ENCODE measurements at regions not wholly inside any gene's neighbourhood (a gene's known extent, or its start where the extent isn't known, plus 50 kb on each side); places are given as distances from the start of the nearest gene placed in this dataset.
"Not testable (repeated sequence)": the region's sequence is repeated elsewhere in the genome, so short reads cannot be mapped to it uniquely, and the experiment has no call there.

DNA sequence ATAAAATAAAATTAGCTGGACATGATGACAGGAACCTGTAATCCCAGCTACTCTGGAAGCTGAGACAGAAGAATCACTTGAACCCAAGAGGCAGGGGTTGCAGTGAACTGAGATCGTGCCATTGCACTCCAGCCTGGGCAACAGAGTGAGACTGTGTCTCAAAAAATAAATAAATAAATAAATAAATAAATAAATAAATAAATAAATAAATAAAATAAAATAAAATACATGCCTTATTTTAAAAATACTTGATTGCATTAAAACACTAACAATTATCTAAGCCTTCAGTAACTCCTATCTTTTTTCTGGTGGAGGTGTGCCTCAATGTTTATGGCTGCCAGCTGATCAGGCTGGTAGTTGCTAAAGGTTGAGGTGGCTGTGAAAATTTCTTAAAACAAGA, 1329.6 kb upstream of the CITED2 start:
- DNase-seq, result not testable (repeated sequence)

DNA sequence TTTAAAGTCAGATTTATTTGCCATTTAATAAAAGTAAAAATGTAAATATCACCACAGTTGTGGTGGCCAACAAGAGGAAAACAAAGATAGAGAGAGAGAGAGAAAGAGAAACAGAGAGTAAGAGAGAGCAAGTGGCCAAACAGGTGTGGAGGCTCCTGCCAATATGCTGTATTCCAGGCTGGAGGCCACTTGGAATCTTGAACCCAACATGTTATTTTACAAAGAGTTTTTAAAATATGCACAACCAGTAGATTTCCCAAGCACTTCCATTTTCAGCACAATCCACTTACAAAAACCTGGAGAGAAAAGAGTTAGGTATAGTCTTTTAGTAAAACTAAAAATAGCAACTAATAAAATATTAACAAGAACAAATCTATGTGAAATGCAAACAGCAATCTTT, 1323.1 kb upstream of the CITED2 start:
- DNase-seq, result no peak

DNA sequence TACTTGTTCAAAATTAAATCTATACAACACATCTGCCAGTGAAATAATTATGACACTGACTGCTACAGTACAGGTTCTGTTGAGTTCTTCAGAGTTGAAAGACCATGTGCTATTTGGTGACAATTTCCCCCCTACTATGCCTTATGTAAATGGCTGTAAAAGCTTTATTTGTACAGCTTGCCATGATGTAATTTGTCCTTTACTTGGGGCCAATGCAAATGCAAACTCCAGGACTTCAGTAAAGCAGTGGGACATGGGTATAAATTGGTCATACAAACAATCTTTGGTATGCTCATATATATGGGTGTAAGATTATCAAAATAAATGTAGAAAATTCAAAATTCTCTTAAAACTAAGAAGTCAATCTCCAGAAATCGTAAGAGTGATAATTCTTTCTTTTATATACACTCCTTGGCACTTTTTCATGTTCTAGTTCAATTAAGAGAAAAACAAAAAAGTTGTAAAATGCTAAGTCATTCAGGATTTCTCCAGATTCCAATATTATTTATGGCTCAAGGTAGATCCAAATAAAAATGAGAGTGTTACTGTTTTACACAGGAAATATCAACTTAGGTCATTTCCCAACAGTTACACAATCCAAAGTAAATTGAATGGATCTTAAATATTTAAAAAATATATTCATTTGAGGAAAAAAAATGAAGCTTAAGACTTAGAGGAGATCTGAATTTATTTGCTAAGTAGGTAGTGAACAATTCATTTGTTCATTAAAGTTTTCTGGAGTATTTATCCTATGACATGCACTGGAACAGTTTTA, 1310.5 kb upstream of the CITED2 start:
- DNase-seq, result no peak

DNA sequence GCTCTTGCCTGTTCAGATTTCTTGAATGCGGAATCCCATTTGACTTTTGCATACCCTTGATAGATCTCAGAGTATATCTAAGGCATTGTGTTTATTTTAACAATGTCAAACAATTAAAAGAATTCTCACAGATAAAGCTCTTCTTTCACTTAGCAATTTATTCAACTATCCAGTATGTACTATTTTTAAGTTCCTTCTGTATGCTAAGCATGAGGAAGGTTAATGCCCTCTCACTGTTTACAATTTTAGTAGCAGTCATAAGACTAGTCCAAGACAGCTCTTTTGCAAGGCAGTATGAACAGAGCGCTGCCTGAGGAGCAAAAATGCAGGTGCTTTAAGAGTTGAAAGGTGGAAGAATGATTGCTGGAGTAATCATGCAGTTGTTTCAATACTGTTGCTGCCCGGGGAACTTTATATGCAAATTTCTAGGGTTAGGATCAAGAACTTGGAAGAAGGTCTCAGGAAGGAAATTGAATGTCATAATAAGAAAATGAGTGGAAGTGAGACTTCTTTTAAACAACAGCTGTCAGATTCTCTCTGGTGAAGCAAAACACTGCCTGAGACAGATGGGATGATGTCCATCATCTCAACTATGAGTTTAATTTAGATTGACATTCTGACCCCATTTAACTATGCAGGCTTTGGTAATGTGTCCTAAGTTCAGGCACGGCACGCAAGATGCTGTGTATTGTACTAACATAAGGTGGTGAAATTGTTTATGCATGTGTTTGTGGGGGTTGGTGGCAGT, 1303.5 kb upstream of the CITED2 start:
- DNase-seq, result no peak

DNA sequence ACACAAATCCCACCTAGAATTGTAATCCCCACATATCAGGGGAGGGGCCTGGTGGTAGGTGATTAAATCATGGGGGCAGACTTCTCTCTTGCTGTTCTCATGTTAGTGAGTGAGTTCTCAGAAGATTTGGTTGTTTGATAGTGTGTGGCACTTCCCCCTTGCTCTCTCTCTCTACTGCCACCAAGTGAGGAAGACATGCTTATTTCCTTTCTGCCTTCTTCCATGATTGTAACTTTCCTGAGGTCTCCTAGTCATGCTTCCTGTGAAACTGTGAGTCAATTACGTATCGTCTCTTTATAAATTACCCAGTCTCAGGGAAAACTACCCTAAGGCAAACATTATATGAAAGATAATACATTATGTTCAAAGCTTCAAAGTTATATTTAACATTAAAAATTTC, 1297.5 kb upstream of the CITED2 start:
- DNase-seq, result no peak

DNA sequence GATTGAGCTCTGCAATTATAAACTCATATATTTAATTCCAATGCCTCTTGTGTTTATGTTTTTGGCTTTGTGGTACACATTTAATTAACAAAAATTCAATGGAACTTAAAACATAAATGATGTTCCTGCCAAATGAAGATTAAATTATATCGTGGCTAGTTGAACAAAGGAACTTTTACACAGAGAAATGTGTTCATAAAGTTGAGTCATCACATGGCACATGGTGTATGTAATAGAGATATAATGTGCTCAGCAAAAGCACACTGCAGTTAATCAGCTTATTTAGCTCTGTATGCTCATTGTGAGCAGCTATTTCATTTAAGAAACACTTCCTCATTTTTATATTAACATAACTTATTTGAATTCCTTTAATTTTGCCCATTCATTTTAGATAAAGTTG, 1295.6 kb upstream of the CITED2 start:
- DNase-seq, result no peak

DNA sequence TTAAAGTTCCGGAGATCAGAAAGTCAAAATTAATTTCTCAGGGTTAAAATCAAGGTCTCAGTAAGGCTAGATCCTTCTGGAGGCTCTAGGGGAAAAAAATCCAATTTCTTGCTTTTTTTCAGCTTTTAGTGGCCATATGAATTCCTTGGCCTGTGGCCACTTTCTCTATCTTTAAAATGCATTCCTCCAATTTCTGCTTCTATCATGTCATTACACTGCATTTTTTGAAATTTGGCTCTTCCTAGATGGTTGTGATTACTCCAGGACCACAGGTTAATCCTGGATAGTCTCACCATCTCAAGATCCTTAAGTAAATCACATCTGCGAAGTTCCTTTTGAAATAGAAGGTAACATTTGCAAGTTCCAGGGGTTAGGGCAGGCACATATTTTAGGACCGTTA, 1294.9 kb upstream of the CITED2 start:
- no peak for DNase-seq

DNA sequence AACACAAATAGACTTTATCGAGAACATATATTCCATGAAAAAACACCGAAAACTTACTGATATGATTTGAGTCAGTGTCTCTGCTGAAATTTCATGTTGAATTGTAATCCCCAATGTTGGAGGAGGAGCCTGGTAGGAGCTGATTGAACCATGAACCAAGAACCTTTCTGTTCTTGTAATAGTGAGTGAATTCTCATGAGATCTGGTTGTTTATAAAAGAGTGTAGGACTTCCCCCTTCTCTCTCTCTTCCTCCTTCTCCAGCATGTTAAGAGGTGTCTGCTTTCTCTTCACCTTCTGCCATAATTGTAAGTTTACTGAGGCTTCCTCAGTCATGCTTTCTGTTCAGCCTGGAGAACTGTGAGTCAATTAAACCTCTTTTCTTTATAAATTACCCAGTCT, 1289.3 kb upstream of the CITED2 start:
- no peak for DNase-seq

DNA sequence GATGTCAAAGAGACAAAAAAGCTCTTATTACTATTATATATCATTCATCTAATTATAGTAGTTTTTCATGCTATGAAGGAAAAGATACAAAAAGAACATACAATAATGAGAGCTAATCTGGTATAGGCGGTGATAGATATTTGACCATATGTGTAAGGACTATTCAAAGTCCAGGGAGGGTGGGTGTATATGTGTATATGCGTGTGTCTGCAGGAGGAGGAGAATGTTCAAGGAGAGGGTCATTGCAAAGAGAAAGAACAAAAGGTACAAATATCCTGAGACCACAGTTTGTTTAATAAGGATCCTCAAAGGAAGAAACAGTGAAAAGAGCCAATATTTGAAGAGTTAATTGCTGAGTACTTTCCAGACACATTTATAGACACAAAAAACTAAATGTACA, 1288.6 kb upstream of the CITED2 start:
- no peak for DNase-seq

DNA sequence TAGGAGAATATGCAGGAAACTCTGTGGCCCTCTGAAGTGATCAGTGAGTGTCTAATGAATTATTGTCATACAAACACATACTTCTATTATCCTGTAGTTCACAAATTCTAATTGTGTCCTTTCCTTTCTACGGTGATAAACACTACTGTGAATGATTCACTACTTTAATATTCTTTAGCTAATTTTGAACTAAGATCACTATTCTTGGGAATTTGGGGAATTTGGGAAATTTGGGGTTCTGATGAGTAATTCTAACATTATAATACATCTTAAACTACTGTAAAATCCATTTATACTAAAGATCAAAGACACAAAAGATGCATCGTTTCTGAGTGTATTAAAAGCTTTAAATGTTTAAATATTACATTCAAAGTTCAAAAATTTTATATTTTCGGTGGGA, 1287.2 kb upstream of the CITED2 start:
- DNase-seq, result no peak

DNA sequence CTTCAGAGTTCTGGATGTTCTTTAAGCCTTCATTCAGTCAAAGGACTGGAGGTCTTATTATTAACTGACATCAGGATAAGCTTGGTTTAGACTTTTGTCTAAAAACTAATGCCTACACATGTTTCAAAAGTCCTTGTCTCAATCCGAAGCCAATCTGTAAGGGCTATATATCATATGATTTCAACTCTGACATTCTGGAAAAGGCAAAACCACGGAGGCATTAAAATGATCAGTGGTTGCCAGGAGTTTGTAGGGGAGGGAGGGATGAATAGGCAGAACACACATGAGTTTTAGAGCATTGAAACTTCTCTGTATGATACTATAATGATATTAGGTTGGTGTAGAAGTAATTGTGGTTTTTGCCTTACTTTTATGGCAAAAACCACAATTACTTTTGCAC, 1285.8 kb upstream of the CITED2 start:
- DNase-seq, result no peak

DNA sequence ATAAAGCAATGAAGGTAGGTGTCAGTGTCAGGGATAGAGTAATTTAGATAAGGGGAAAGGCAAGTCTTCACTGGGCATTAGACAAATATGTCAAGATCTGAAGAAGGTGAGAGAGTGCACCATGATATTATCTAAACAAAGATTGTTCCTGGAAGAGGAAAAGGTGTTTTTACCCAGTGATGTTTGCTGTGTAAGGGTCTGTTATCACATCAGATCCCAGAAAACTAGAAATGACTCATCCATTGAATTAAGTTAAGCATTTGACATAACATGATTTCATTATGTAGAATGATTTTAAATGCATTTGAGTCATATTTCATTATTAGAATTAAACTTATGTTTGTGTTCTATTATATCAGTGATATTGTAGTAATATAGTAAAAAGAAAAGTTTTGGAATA, 1279.5 kb upstream of the CITED2 start:
- no peak for DNase-seq

DNA sequence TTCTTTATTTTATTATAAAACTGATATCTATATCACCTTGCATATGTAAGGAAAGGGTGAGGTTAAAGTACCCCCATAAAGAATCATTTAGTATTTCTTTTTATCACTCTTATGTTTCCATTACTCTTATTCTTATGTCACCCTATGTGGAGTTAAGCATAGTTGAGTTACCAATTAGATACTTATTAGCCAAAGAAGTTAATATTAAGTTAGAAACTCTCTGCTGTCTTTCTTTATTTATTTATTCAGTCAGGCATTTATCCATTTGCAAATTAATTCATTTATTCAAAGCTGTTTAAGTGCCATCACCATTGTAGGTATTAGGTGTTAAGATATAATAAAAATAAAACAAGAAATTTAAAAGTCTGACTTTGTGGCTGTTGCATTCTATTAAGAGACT, 1279.1 kb upstream of the CITED2 start:
- DNase-seq, result no peak

DNA sequence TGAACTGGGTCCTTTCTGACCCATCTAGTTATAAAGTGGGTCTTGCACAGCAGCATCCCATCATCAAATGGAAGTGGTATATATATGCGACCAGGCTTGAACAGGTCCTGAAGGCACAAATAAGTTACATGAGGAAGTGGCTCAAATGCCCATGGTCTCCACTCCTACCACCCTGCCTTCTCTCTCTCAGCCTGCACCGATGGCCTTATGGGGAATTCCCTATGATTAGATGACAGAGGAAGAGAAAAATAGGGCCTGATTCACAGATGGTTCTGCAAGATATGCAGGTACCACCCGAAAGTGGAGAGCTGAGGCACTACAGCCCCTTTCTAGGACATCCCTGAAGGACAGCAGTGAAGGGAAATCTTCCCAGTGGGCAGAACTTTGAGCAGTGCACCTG, 1275.1 kb upstream of the CITED2 start:
- not testable (repeated sequence) for DNase-seq

DNA sequence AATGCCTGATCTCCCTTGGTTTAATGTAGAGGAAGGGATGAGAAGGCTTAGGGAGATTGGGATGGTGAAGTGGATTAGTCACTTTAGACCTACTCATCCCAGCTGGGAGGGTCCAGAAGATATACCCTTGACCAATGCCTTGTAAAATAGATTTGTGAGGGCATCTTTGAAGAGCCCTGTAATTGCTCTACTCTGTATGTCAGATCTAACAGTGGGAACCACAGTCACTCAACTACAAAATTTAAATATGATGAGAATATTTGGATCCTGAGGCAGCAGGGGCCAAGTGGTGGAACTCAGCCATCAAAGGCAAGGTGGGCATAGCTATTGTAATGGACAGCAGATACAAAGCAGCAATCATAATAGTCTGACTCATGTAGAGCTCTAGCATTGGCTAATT, 1272.9 kb upstream of the CITED2 start:
- DNase-seq, result not testable (repeated sequence)

DNA sequence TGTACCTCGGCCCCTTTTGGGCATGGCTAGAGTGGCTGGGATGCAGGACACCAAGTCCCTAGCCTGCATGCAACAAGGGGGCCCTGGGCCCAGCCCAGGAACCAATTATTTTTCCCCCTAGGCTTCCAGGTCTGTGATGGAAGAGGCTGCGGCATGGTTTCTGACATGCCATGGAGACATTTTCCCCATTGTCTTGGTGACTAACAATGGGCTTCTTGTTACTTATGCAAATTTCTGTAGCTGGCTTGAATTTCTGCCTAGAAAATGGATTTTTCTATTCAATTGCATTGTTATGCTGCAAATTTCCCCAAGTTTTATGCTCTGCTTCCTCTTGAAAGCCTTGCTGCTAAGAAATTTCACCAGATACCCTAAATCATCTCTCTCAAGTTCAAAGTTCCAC, 1269.6 kb upstream of the CITED2 start:
- no peak for DNase-seq

DNA sequence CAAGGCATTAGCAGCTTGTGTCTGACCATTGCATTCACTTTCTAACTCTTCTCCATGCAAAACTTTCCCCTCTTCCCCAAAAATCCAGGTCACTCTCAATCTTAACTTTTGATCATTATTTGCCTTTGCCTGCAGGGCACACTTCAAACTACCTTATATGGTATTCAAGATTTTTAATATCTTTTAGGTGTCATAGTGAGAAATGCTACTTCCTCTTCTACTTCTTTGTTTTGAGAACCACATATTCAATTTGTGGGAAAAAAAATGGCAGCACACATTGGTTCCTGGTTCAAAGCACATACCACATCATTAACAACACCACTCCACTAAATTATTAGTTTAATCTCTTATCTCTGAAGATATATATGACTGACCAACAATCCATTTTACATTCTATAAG, 1267.0 kb upstream of the CITED2 start:
- no peak for DNase-seq

DNA sequence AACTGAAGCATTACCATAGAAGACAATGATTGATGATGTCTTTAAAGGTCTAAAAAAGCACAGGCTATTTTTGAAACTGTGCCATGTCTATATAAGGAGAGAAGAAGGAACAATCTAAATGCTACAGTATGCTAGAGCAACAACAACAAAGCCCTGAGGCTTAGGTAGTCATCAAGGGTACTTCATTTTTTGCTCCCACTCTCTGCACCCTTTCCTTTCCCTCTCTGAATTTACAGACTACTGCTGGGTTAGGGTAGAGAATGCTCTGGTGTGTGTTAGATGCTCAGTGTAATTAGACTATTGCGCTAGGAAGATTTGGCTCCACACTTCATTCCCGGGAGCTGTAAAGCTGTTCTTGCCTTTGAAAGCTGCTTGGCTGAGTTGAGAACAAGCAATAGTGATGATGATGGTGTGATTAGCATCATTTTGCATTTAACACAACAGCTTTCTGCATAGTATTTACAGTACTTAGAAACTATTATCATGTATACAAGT, 1262.5 kb upstream of the CITED2 start:
- DNase-seq, result no peak

DNA sequence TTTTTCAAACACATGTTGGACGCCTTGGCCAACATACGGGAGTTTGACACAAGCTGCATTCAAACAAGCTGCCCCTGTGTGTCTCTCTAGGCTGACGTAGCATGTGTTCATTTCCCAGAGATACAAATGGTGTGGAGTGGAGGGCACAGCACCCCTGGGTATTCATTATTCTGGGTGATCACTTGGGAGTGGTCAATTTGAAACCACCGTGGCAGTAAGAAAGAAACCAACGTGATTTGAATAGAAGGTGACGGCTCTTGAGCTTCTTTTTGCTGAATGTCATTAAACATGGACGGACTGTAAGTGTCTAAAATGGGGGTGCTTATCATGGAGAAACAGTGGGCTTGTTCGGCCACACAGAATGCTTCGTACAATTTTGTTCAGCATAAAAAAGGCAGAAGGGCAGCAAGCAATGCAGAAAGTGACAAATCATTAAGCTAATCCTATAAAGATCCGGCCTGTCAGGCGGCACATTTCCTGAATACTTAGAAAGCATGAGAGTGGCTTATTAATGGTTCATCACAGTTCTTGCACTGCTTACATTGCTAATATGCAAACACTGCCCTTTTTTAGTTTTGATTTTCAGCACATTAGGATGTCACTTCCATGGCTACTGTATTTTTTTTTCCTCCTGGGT, 1261.9 kb upstream of the CITED2 start:
- DNase-seq, result no peak

DNA sequence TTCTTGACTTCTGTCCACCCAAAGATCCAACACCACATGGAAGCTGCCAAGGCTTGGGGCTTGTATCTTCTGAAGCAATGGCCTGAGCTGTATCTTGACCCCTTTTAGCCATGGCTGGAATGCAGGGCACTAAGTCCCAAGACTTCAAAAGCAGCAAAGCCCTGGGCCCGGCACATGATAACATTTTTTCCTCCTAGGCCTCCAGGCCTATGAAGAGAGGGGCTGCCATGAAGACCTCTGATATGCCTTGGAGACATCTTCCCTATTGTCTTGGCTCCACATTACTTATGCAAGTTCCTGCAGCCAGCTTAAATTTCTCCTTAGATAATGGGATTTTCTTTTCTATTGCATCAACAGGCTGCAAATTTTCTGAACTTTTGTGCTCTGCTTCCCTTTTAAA, 1252.6 kb upstream of the CITED2 start:
- no peak for DNase-seq

DNA sequence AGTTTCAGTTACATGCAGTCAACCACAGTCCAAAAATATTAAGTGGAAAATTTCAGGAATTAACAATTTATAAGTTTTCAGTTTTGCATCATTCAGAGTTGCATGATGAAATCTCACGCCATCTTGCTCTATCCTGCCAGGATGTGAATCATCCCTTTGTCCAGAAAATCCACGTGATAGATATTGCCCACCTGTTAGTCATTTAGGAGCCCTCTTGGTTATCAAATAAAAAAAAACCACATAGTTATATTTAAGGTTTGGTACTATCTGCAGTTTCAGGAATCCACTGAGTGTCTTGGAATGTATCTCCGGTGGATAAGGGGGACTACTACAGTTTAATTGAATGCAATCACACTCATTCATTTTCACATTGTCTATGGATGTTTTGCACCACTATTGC, 1249.0 kb upstream of the CITED2 start:
- no peak for DNase-seq

DNA sequence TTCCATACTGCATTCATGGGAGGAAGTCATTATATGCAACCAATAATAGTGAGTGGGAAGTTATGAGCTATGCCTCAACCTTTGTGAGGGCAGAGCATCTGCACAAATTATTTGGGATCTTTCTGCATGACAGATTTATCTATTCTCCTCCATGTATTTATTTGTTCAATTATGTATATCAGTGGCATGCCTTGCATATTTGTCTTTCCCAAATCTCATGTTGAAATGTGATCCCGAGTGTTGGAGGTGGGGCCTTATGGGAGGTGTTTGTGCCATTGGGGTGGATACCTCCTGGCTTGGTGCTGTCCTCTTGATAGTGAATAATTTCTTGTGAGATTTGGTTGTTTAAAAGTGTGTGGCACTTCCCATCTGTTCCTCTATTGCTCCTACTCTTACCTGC, 1246.0 kb upstream of the CITED2 start:
- no peak for DNase-seq

DNA sequence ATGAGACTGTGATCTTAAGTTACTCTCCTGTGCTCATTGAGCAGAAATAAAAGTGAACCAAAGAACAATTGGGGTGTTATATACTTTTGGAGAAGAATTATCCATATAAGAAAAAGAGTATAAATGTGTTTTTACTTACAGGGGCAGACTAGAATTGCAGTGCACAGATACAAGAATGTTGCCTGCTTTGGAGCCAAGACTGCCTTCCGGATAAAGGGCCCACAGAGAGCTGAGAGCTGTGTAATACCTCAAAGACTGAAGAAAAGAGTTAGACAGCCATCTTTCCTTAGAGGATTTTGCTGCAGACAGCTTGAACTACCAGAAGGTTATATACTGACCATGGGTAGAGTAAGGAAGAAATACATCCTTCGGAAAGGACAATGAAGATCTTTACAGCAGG, 1235.5 kb upstream of the CITED2 start:
- no peak for DNase-seq

DNA sequence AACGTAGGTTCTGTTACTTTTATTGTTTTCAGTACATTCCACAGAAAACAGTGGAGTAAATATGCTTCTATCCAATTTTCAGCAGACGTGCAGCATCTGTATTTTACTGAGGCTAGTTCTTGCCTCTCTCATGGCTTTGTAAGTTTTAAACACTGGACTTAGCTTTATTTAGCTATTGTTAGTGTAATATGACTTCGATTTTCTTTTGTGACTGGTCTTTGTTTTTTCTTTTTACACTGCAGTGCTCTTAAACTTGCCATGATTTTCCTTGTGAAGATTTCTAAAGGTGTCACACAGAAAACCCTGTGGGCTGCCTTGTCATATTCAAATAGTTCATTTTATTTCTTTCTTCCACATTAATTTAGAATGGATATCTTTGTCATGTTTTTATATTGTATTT, 1234.9 kb upstream of the CITED2 start:
- DNase-seq, result no peak
